OCI-LY7 (cell line): ENCODE measurements at regions not wholly inside any gene's neighbourhood (a gene's known extent, or its start where the extent isn't known, plus 50 kb on each side); places are given as distances from the start of the nearest gene placed in this dataset.

Experiments
- BruUV-seq: library from RNA; stranded (reverse); fragments of 400-500 nt; replicated peaks from 2 replicates; lab custom pipeline; 2021; lab: Mats Ljungman, UMichigan
- CTCF ChIA-PET: fragments of 300-600 bp; sonication (Branson Sonifier 250); formaldehyde crosslinking; loops from one replicate; lab custom pipeline; 2022; ENCODE audit warnings: antibody characterized with exemption; ENCODE audit not compliant: unreplicated experiment; lab: Charles Lee
- POLR2A ChIA-PET: fragments of 300-600 bp; sonication (Branson Sonifier 250); formaldehyde crosslinking; loops from one replicate; lab custom pipeline; 2022; ENCODE audit warnings: antibody characterized with exemption; lab: Charles Lee
- DNase-seq: peaks from one replicate; pipeline ENCODE4 v3.0.0-alpha.2; 2015; ENCODE audit warnings: low spot score
- H2AFZ ChIP-seq: fragments of 200-600 bp; sonication (generic), shearing (Covaris generic); 2 replicates; pipeline ENCODE4 v1.6.1; 2014; ENCODE audit warnings: mild to moderate bottlenecking, antibody characterized with exemption, low read length, moderate library complexity
- H3K27ac ChIP-seq: fragments of 200-600 bp; sonication (generic); 2 replicates; pipeline ENCODE4 v1.5.1; 2014; ENCODE audit warnings: mixed run types, low read depth, mild to moderate bottlenecking, moderate library complexity, low read length, inconsistent platforms; ENCODE audit not compliant: poor library complexity, severe bottlenecking
- H3K36me3 ChIP-seq: fragments of 200-600 bp; sonication (generic); 2 replicates; pipeline ENCODE4 v1.6.1; 2014; ENCODE audit warnings: mild to moderate bottlenecking, antibody characterized with exemption, low read length, moderate library complexity, mixed read lengths; ENCODE audit not compliant: insufficient read depth
- H3K4me1 ChIP-seq: fragments of 200-600 bp; sonication (generic); 2 replicates; pipeline ENCODE4 v1.5.1; 2014; ENCODE audit warnings: mild to moderate bottlenecking, low read length; ENCODE audit not compliant: insufficient read depth, poor library complexity, severe bottlenecking
- H3K4me2 ChIP-seq: fragments of 200-600 bp; sonication (generic); 2 replicates; pipeline ENCODE4 v1.6.1; 2014; ENCODE audit warnings: mild to moderate bottlenecking, low read length
- H3K4me3 ChIP-seq: fragments of 200-600 bp; sonication (generic); 2 replicates; pipeline ENCODE4 v1.5.1; 2014; ENCODE audit warnings: mild to moderate bottlenecking, low read depth, low read length; ENCODE audit not compliant: poor library complexity, severe bottlenecking
- H3K79me2 ChIP-seq: fragments of 200-600 bp; sonication (generic); 2 replicates; pipeline ENCODE4 v1.6.1; 2016; ENCODE audit warnings: low read depth, mild to moderate bottlenecking, low read length, moderate library complexity, mixed read lengths; ENCODE audit not compliant: insufficient read depth
- H3K9me2 ChIP-seq: fragments of 200-600 bp; sonication (generic); 2 replicates; pipeline ENCODE4 v1.6.1; 2016; ENCODE audit warnings: mild to moderate bottlenecking, low read length, mixed read lengths; ENCODE audit not compliant: insufficient read depth
- H3K9me3 ChIP-seq: fragments of 200-600 bp; sonication (generic); 2 replicates; pipeline ENCODE4 v1.6.1; 2014; ENCODE audit warnings: mild to moderate bottlenecking, mixed run types, low read length, mixed read lengths
- H4K20me1 ChIP-seq: fragments of 200-600 bp; sonication (generic); 2 replicates; pipeline ENCODE4 v1.6.1; 2014; ENCODE audit warnings: mild to moderate bottlenecking, antibody characterized with exemption, low read length, moderate library complexity, mixed read lengths; ENCODE audit not compliant: insufficient read depth
- EZH2phosphoT487 ChIP-seq: fragments of 200-600 bp; sonication (generic); IDR thresholded peaks from 2 replicates; pipeline ENCODE4 v1.6.1; 2018; ENCODE audit warnings: low read depth, borderline replicate concordance, mild to moderate bottlenecking, mixed run types, antibody characterized with exemption, low read length, moderate library complexity, mixed read lengths
- intact Hi-C: fragments of 100-400 bp; cut with micrococcal nuclease; formaldehyde crosslinking; loops from one replicate; pipeline ENCODE4 v1.10.0; 2022; ENCODE audit not compliant: unreplicated experiment
- TF ChIP-seq, protein P1 (sequence below): fragments of 200-600 bp; sonication (generic); conservative IDR thresholded peaks from 2 replicates; pipeline ENCODE4 v1.5.1; 2014; ENCODE audit warnings: mild to moderate bottlenecking, antibody characterized with exemption, low read length, moderate library complexity, mixed read lengths

DNA sequence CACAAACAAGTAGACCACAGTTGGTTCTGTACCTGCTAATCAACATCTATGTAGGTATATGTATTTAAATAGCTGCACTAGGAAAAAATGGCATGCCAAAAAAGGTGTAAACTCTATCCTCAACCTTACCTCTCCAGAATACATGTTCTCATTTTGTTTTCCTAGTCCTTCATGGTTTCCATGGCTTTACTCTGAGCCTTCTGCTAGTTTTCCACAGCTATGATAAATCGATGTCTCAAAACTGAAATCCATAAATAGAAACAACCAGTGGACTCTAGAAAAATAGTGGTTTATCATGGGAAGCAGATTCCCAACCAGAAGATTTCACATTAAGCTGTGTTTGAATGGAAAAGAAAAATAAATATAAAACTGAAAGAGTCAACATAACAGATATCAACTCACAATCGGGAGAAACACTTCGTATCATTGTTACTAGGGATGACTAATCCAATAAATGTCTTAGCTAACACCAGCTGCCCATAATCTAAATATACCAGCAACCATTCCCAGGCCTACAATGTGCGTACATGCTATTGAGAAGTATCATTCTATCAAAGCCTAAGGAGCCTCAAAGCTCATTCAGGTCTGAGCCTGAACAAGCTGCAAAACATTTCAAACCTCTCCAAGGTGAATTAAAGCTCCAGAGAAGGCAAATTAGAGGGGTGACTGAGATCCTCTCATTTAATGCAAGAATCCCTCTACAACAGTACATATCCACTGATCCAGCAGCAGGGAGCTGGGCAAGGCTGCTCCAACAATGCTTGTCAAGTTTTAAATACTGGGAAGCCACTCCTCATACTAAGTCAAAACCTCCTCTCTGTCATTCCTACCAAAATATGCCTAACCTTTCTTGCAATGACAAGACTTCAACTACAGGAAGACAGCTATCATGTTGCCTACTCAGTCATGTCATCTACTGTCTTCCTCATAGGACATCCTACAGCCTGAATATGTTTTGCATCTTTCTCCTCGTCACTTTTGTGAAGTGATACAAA, 90.2 kb downstream of the KCTD12 start:
- Histone ChIP-seq H3K27ac (no peak overlapping the region), H3K36me3 (no peaks in the 10 kb centered on the region), H3K79me2 (no peaks in the 10 kb centered on the region), H2AFZ (no peak overlapping the region), H3K4me3 (no peak overlapping the region), H4K20me1 (no peaks in the 10 kb centered on the region), H3K4me2 (no peak overlapping the region), H3K9me2 (no peaks in the 10 kb centered on the region), H3K9me3 (no peaks in the 10 kb centered on the region), H3K4me1 (no peaks in the 10 kb centered on the region)
- TF ChIP-seq, protein P1, sequence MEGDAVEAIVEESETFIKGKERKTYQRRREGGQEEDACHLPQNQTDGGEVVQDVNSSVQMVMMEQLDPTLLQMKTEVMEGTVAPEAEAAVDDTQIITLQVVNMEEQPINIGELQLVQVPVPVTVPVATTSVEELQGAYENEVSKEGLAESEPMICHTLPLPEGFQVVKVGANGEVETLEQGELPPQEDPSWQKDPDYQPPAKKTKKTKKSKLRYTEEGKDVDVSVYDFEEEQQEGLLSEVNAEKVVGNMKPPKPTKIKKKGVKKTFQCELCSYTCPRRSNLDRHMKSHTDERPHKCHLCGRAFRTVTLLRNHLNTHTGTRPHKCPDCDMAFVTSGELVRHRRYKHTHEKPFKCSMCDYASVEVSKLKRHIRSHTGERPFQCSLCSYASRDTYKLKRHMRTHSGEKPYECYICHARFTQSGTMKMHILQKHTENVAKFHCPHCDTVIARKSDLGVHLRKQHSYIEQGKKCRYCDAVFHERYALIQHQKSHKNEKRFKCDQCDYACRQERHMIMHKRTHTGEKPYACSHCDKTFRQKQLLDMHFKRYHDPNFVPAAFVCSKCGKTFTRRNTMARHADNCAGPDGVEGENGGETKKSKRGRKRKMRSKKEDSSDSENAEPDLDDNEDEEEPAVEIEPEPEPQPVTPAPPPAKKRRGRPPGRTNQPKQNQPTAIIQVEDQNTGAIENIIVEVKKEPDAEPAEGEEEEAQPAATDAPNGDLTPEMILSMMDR = no peak
- no peak for TF ChIP-seq EZH2phosphoT487
- intact Hi-C loops = no loop called here
- no peak for DNase-seq
- ChIA-PET CTCF (no interaction called here), POLR2A (interaction anchor here (1.1 kb wide), 1 partner anchor 196 kb away, joined by 3 read pairs; the partner anchor contains the start of gene CLN5)
- BruUV-seq = no TSS peak

DNA sequence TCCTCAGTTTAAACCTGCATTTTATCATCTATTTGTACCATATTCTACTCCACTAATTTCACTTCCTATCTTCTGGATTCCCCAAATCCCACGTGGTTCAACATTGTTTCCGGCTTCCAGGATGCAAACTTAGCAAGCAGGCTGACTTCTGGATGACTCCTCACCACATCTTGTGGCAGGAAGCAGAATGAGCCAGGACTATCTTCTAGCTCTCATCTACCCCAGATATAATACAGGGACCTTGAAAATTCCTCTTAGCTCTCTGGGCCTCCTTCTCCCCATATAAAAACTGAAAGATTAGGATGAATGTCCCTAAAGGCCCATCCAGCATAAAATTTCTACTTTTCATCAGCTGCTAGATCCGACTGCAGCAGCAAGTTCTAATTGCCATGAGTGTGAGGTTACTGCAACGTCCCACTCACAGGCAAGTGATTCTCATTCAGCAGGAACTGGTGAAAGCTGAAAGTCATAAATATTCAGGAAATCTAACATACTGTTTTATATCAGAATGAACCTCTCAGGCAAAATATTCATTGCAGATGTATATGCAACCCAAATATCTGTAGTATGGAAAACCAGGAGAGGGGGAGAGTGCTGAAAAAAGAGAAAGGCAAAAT, 93.4 kb downstream of the KCTD12 start:
- Histone ChIP-seq H3K36me3 (no peaks in the 10 kb centered on the region), H3K4me1 (no peaks in the 10 kb centered on the region), H3K9me2 (no peaks in the 10 kb centered on the region), H3K9me3 (no peaks in the 10 kb centered on the region), H3K27ac (no peak overlapping the region), H3K4me2 (no peak overlapping the region), H2AFZ (no peak overlapping the region), H4K20me1 (no peaks in the 10 kb centered on the region), H3K79me2 (no peaks in the 10 kb centered on the region), H3K4me3 (no peak overlapping the region)
- TF ChIP-seq, protein P1 = no peak
- no peak for TF ChIP-seq EZH2phosphoT487
- intact Hi-C loops = no loop called here
- no TSS peak for BruUV-seq
- no peak for DNase-seq
- CTCF ChIA-PET = no interaction called here
- POLR2A ChIA-PET = no interaction called here
